ENCODE measurements at regions not wholly inside any gene's neighbourhood (a gene's known extent, or its start where the extent isn't known, plus 50 kb on each side); places are given as distances from the start of the nearest gene placed in this dataset.

GRCh38 chr2:154614906-154615305 lies 83.6 kb upstream of the KCNJ3 start:
- DNase-seq (ENCODE audit: low read depth, low spot score), result no peak
- H3K4me3 ChIP-seq (ENCODE audit: low read depth, low read length), result no peak overlapping the region
- in situ Hi-C loops (cut with HindIII; ENCODE audit: low sequenced_read_pairs), result no loop called here
- TF ChIP-seq CTCF (IDR thresholded peaks at IDR 0.05; ENCODE audit: low read depth, low read length), result no peak

- in situ Hi-C loops (cut with HindIII; ENCODE audit: low sequenced_read_pairs), result no loop called here
- no peak for TF ChIP-seq CTCF (IDR thresholded peaks at IDR 0.05; ENCODE audit: low read depth, low read length)
- no peak for DNase-seq (ENCODE audit: low read depth, low spot score)
- H3K4me3 ChIP-seq (ENCODE audit: low read depth, low read length), result no peak overlapping the region
These were observed 81.8 kb upstream of the KCNJ3 start for GRCh38 chr2:154616659-154617058.

GRCh38 chr2:154620471-154620870 lies 78.0 kb upstream of the KCNJ3 start:
- no peak for DNase-seq (ENCODE audit: low read depth, low spot score)
- in situ Hi-C loops (cut with HindIII; ENCODE audit: low sequenced_read_pairs), result no loop called here
- no peak overlapping the region for H3K4me3 ChIP-seq (ENCODE audit: low read depth, low read length)
- TF ChIP-seq CTCF (IDR thresholded peaks at IDR 0.05; ENCODE audit: low read depth, low read length), result no peak

GRCh38 chr2:154623819-154624218 lies 74.7 kb upstream of the KCNJ3 start:
- in situ Hi-C loops (cut with HindIII; ENCODE audit: low sequenced_read_pairs), result no loop called here
- peak; percentile 70 for TF ChIP-seq CTCF (IDR thresholded peaks at IDR 0.05; ENCODE audit: low read depth, low read length)
- no peak overlapping the region for H3K4me3 ChIP-seq (ENCODE audit: low read depth, low read length)
- peak; percentile 52 for DNase-seq (ENCODE audit: low read depth, low spot score)

GRCh38 chr2:154637456-154637855 lies 61.0 kb upstream of the KCNJ3 start:
- in situ Hi-C loops (cut with HindIII; ENCODE audit: low sequenced_read_pairs), result no loop called here
- H3K4me3 ChIP-seq (ENCODE audit: low read depth, low read length), result no peak overlapping the region
- TF ChIP-seq CTCF (IDR thresholded peaks at IDR 0.05; ENCODE audit: low read depth, low read length), result no peak
- DNase-seq (ENCODE audit: low read depth, low spot score), result no peak

GRCh38 chr2:154638783-154639182 lies 59.7 kb upstream of the KCNJ3 start:
- TF ChIP-seq CTCF (IDR thresholded peaks at IDR 0.05; ENCODE audit: low read depth, low read length), result no peak
- no peak for DNase-seq (ENCODE audit: low read depth, low spot score)
- H3K4me3 ChIP-seq (ENCODE audit: low read depth, low read length), result no peak overlapping the region
- in situ Hi-C loops (cut with HindIII; ENCODE audit: low sequenced_read_pairs), result no loop called here

GRCh38 chr2:154640000-154640399 lies 58.5 kb upstream of the KCNJ3 start:
- in situ Hi-C loops (cut with HindIII; ENCODE audit: low sequenced_read_pairs), result no loop called here
- no peak for TF ChIP-seq CTCF (IDR thresholded peaks at IDR 0.05; ENCODE audit: low read depth, low read length)
- no peak for DNase-seq (ENCODE audit: low read depth, low spot score)
- no peak overlapping the region for H3K4me3 ChIP-seq (ENCODE audit: low read depth, low read length)
